K562 (cell line): ENCODE measurements at regions not wholly inside any gene's neighbourhood (a gene's known extent, or its start where the extent isn't known, plus 50 kb on each side); places are given as distances from the start of the nearest gene placed in this dataset.

ENCODE experiments used
- ATAC-seq: fragments of 200-7000 bp; cut with Tn5 transposase; 3 replicates; pipeline ENCODE4 v1.9.1; 2020; ENCODE audit warnings: moderate library complexity
- BruUV-seq: library from RNA; stranded (reverse); fragments of 400-500 nt; replicated peaks from 2 replicates; lab custom pipeline; 2021; lab: Mats Ljungman, UMichigan
- CTCF ChIA-PET: fragments of 300-600 bp; formaldehyde crosslinking; extraction: SDS; loops from one replicate; lab custom pipeline; 2021; ENCODE audit warnings: low intra/inter-chr PET ratio; lab: Yijun Ruan, JAX
- POLR2A ChIA-PET: fragments of 300-600, 350-650 bp; sonication (Branson Sonifier 250); formaldehyde crosslinking; extraction: SDS; loops from one replicate; lab custom pipeline; 2021; ENCODE audit warnings: antibody characterized with exemption, inconsistent platforms; lab: Yijun Ruan, JAX
- DNase-seq, 4 experiments: peaks; one replicate each; pipeline versions ENCODE4 v3.0.0 to v3.0.0-alpha.2; 2011 to 2018; ENCODE audit warnings: low spot score in 3 of 4, mixed read lengths in 3 of 4; ENCODE audit errors: extremely low read depth in 1 of 4
- FAIRE-seq: peaks from 2 replicates; lab custom pipeline; 2011; peaks lifted over from hg19 to GRCh38; lab: Jason Lieb, UNC
- H2AFZ ChIP-seq: 2 replicates; pipeline ENCODE4 v1.6.0; 2011; ENCODE audit warnings: low read depth, low read length, control low read depth, inconsistent platforms
- H3K27ac ChIP-seq: fragments of 200-600 bp; 3 replicates; pipeline ENCODE4 v1.8.0; 2011; ENCODE audit warnings: low read depth, mild to moderate bottlenecking, control low read depth, inconsistent platforms, low read length, moderate library complexity, mixed read lengths; ENCODE audit errors: extremely low read depth
- H3K27me3 ChIP-seq, 2 experiments: fragments of 300-600 bp in 1 of 2; 2 replicates in 1 of 2; 3 replicates in 1 of 2; pipeline versions ENCODE4 v1.6.0 to v1.8.0; 2011; ENCODE audit warnings: inconsistent platforms in 2 of 2, low read length in 2 of 2, mild to moderate bottlenecking in 1 of 2, mixed read lengths in 1 of 2, moderate library complexity in 1 of 2; ENCODE audit not compliant: control insufficient read depth in 2 of 2, insufficient read depth in 2 of 2
- H3K36me3 ChIP-seq: fragments of 300-600 bp; 3 replicates; pipeline ENCODE4 v1.8.0; 2011; ENCODE audit warnings: mild to moderate bottlenecking, low read length, inconsistent platforms; ENCODE audit not compliant: control insufficient read depth, insufficient read depth
- H3K4me1 ChIP-seq, 2 experiments: fragments of 200-600 bp in 1 of 2; replicated peaks in 1 of 2; 2 replicates in 1 of 2; 3 replicates in 1 of 2; pipeline versions ENCODE4 v1.5.1 to v1.8.0; 2011; ENCODE audit warnings: inconsistent platforms in 2 of 2, low read length in 2 of 2, mild to moderate bottlenecking in 1 of 2, mixed read lengths in 1 of 2, moderate library complexity in 1 of 2; ENCODE audit not compliant: control insufficient read depth in 2 of 2, insufficient read depth in 2 of 2
- H3K4me2 ChIP-seq: 2 replicates; pipeline ENCODE4 v1.6.1; 2011; ENCODE audit warnings: low read length, control low read depth, inconsistent platforms, mixed read lengths; ENCODE audit not compliant: insufficient read depth
- H3K4me3 ChIP-seq: fragments of 200-600 bp; sonication (generic), shearing (Covaris generic); 2 replicates; pipeline ENCODE4 v1.5.1; 2016; ENCODE audit warnings: control low read depth, inconsistent platforms
- H3K79me2 ChIP-seq: fragments of 200-600 bp; 3 replicates; pipeline ENCODE4 v1.8.0; 2011; ENCODE audit warnings: low read length, inconsistent platforms; ENCODE audit not compliant: control insufficient read depth, insufficient read depth
- H3K9ac ChIP-seq, 2 experiments: 2 replicates each; pipeline versions ENCODE4 v1.6.0 to v1.6.1; 2011; ENCODE audit warnings: low read depth in 2 of 2, low read length in 2 of 2, control low read depth in 1 of 2, inconsistent platforms in 1 of 2, mild to moderate bottlenecking in 1 of 2, mixed read lengths in 1 of 2; ENCODE audit not compliant: insufficient read depth in 1 of 2
- H3K9me1 ChIP-seq: one replicate; pipeline ENCODE4 v1.6.0; 2011; ENCODE audit warnings: inconsistent platforms, mild to moderate bottlenecking, low read length, moderate library complexity; ENCODE audit not compliant: control insufficient read depth, insufficient read depth
- H3K9me3 ChIP-seq: replicated peaks from 2 replicates; pipeline ENCODE4 v1.5.1; 2011; ENCODE audit warnings: low read depth, low read length, inconsistent platforms; ENCODE audit not compliant: control insufficient read depth, insufficient read depth
- H4K20me1 ChIP-seq: replicated peaks from 2 replicates; pipeline ENCODE4 v1.6.1; 2011; ENCODE audit warnings: low read length, inconsistent platforms, mixed read lengths; ENCODE audit not compliant: control insufficient read depth, insufficient read depth
- BMI1 ChIP-seq: fragments of 150-350 bp; IDR thresholded peaks from 2 replicates; pipeline ENCODE4 v1.6.1; 2014; ENCODE audit warnings: low read length
- MTA3 ChIP-seq: fragments of 450-650 bp; formaldehyde crosslinking; IDR thresholded peaks from 2 replicates; pipeline ENCODE4 v1.6.1; 2017; ENCODE audit warnings: mild to moderate bottlenecking, borderline replicate concordance
- NFYB ChIP-seq: IDR thresholded peaks from 2 replicates; pipeline ENCODE4 v1.6.1; 2011; ENCODE audit warnings: mild to moderate bottlenecking, moderate library complexity; ENCODE audit not compliant: insufficient read length; ENCODE audit errors: extremely low read depth
- POLR2G ChIP-seq: fragments of 200-400 bp; formaldehyde crosslinking; IDR thresholded peaks from 2 replicates; pipeline ENCODE4 v1.6.1; 2017; ENCODE audit warnings: low read depth, mild to moderate bottlenecking, antibody characterized with exemption, low read length, moderate library complexity
- SAP30 ChIP-seq: fragments of 200-600 bp; sonication (generic); IDR thresholded peaks from 2 replicates; pipeline ENCODE4 v1.6.1; 2012; ENCODE audit warnings: borderline replicate concordance, low read depth, mild to moderate bottlenecking, moderate library complexity, low read length, control low read depth, inconsistent platforms; ENCODE audit not compliant: insufficient read depth, poor library complexity, severe bottlenecking
- WGBS: fragments of 100-300 bp; shearing (Covaris generic); methylation state at CpG from one replicate; pipeline ENCODE4 v1.1.6; 2016; ENCODE audit warnings: low coverage, mixed read lengths; ENCODE audit not compliant: insufficient coverage; ENCODE audit errors: missing lambda C conversion rate; 5-methylcytosine and 5-hydroxymethylcytosine counted together
- in situ Hi-C: fragments of 300-500 bp; cut with MboI; formaldehyde crosslinking; loops from 4 replicates; pipeline ENCODE4 v1.15.0; 2018; ENCODE audit warnings: inconsistent platforms, mixed read lengths
- intact Hi-C: fragments of 100-400 bp; cut with micrococcal nuclease; formaldehyde crosslinking; loops from 2 replicates; pipeline ENCODE4 v1.14.2; 2022
- TF ChIP-seq, protein P1 (sequence below): fragments of 250-450 bp; sonication (Bioruptor Pico); IDR thresholded peaks from 2 replicates; pipeline ENCODE4 v1.5.0; 2021
- TF ChIP-seq, protein P2 (sequence below): fragments of 450-650 bp; IDR thresholded peaks from 2 replicates; pipeline ENCODE4 v1.6.1; 2017; ENCODE audit warnings: antibody characterized with exemption, mild to moderate bottlenecking

DNA sequence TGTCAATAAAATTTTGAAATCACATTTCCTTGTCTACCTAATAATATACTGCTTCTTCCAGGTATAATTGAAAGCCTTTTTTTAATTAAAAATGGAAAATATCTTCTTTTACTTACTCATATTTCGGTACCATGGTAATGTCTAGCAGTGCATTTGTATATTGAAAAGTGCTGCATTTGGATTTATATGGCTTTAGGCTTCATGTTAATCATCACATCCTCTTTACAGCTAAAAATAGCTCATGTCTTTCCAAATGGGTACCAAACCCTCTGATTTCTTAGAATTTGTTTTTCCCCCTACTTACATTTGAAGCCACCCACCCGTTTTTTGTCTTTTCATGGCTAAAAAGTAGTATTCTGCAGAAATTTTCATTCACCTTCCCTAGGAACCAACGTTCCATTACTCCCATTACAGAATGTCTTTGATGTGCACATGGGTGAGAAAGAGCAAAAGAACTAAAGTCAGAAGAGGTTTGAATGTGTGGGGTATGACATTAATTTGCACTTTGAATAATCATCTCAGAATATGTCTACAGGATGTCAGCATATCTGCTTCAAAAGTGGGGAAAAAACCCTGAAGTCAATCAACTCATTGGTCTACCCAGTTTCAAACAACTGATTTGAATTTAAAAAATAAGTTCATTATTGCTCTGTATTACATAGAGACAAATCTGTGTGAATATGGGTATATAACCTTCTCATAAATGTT is 935.9 kb downstream of the GATA3 start:
- H3K4me3 ChIP-seq = no peak overlapping the region
- H3K4me1 ChIP-seq = no peaks in the 10 kb centered on the region
- ATAC-seq (no peak), FAIRE-seq (no peak), DNase-seq (no peak)
- H2AFZ ChIP-seq = no peak overlapping the region
- no peaks in the 10 kb centered on the region for H4K20me1 ChIP-seq
- no peaks in the 10 kb centered on the region for H3K79me2 ChIP-seq
- TF ChIP-seq, protein P1, sequence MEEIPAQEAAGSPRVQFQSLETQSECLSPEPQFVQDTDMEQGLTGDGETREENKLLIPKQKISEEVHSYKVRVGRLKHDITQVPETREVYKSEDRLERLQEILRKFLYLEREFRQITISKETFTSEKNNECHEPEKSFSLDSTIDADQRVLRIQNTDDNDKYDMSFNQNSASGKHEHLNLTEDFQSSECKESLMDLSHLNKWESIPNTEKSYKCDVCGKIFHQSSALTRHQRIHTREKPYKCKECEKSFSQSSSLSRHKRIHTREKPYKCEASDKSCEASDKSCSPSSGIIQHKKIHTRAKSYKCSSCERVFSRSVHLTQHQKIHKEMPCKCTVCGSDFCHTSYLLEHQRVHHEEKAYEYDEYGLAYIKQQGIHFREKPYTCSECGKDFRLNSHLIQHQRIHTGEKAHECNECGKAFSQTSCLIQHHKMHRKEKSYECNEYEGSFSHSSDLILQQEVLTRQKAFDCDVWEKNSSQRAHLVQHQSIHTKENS = no peak
- TF ChIP-seq NFYB (no peak), MTA3 (no peak), SAP30 (no peak), BMI1 (no peak), POLR2G (no peak)
- TF ChIP-seq, protein P2, sequence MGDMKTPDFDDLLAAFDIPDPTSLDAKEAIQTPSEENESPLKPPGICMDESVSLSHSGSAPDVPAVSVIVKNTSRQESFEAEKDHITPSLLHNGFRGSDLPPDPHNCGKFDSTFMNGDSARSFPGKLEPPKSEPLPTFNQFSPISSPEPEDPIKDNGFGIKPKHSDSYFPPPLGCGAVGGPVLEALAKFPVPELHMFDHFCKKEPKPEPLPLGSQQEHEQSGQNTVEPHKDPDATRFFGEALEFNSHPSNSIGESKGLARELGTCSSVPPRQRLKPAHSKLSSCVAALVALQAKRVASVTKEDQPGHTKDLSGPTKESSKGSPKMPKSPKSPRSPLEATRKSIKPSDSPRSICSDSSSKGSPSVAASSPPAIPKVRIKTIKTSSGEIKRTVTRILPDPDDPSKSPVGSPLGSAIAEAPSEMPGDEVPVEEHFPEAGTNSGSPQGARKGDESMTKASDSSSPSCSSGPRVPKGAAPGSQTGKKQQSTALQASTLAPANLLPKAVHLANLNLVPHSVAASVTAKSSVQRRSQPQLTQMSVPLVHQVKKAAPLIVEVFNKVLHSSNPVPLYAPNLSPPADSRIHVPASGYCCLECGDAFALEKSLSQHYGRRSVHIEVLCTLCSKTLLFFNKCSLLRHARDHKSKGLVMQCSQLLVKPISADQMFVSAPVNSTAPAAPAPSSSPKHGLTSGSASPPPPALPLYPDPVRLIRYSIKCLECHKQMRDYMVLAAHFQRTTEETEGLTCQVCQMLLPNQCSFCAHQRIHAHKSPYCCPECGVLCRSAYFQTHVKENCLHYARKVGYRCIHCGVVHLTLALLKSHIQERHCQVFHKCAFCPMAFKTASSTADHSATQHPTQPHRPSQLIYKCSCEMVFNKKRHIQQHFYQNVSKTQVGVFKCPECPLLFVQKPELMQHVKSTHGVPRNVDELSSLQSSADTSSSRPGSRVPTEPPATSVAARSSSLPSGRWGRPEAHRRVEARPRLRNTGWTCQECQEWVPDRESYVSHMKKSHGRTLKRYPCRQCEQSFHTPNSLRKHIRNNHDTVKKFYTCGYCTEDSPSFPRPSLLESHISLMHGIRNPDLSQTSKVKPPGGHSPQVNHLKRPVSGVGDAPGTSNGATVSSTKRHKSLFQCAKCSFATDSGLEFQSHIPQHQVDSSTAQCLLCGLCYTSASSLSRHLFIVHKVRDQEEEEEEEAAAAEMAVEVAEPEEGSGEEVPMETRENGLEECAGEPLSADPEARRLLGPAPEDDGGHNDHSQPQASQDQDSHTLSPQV = no peak
- POLR2A ChIA-PET = no interaction called here
- no peak overlapping the region for H3K27ac ChIP-seq
- H3K9ac ChIP-seq = no peak overlapping the region
- no peaks in the 10 kb centered on the region for H3K36me3 ChIP-seq
- H3K9me1 ChIP-seq = no peaks in the 10 kb centered on the region
- H3K9me3 ChIP-seq = 0 out of 2 replicates have a peak, but pooled peaks cover 2% of the 10 kb centered on the region
- in situ Hi-C loops (no loop called here), intact Hi-C loops (no loop called here)
- CTCF ChIA-PET = no interaction called here
- BruUV-seq = no TSS peak
- H3K27me3 ChIP-seq = no peaks in the 10 kb centered on the region
- WGBS = 0% methylated on average over 3 of the region's 3 CpGs
- no peak overlapping the region for H3K4me2 ChIP-seq
